Muscle of arm (tissue), 1 donor: ENCODE measurements at regions not wholly inside any gene's neighbourhood (a gene's known extent, or its start where the extent isn't known, plus 50 kb on each side); places are given as distances from the start of the nearest gene placed in this dataset.

Experiments
- DNase-seq: peaks from one replicate; pipeline ENCODE4 v3.0.0-alpha.2; 2013

DNA sequence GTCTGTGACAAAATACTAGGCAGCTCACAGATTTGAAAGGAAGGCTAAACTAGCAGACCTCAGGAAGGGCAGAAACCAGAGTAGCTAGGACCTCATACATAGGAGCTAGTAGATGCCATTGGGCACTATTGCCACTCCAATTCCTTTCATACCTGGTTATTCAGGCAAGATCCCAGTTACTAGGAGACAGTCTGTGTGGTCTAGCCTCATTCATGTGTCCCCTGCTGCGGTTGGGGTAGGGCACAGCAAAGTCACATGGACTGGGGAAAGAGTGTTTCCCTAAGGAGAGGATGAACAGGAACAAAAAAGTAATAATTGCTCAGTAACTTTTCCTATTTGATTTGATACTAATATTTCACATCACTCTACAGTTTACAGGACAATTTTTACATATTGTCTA lies 204.6 kb upstream of the HEY2 start:
- no peak for DNase-seq

DNA sequence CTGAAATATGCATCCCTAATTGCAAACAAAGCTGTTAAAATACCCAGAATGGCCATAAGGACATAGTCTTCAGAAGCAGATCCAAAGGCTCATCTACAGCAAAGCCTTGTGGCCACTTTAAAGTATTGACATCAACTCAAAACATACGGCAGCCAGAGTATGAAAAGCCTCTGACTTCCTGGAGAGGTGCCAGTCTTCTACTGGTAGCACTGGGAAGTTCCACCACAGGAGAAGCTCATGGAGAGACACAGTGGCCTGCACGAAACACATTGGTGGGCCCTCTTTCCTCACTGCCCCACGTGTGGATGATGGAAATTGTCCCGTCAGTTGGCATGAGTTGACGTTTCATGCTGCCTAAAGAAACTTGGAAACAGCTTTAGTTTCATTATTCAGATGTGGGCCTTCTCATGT lies 202.6 kb upstream of the HEY2 start:
- no peak for DNase-seq

DNA sequence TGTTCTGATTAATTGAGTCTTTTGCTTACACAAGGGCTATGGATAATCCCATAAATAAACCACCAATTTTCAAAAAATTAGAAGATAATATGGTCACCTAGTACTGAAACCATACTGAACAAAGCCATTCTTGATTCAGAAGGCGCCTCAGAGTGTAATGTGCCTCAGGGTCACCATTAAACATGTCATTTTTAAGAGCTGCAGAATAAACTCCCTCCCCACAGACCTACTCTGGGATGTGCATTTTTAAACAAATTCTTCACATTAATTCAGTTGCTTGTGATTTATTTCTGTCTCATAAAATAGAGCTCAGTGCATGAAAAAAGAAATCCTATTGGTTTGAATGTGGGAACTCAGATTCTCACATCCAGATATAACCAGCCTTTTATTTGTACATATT lies 202.1 kb upstream of the HEY2 start:
- DNase-seq, result no peak

DNA sequence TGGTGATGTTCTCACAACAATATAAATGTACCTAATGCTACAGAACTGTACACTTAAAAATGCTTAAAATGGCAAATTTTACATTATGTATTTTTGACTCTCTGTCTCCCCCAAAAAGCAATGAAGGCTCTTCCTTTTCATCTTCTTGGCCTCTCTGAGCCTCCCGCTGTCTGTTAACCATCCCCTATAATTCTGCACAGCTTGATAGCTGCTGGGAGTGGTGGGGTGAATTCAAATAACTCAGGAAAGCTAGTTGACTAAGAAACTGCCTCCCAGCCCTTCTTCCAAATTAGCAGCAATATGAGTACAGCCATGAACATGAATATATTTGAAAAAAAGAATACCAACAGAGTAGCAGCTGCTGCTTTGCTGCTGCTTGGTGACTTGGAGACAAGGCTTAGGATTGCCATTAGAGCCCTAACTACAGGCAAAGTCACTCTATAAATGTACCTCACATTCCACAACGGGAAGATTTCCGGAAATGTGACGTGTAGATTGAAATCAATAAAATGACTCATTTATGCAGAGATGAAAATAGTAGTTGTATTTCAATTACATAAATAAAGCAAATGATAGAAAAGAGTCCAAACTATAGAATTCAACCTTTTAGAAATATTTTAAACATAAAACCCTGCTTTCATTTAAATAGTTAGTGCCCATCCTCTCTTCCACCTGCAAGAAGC lies 200.1 kb upstream of the HEY2 start:
- no peak for DNase-seq

DNA sequence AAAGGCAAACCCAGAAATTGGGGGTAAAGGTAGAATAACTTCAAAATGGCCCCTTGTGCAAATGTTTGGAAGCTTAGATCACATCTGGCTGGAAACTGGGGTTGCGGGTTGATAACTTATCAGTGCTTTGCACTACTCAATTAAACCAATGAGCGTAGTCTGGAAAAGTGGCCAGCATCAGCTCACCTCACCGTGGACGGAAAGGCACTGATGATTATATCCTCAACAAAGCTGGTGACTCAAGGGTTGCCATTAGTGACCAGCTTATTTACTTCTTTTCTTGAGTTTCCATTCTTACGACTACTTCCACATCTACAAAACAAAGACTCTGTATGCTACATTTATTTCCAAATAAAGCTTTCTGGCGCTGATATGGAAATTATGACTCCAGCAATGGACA lies 198.5 kb upstream of the HEY2 start:
- DNase-seq, result no peak

DNA sequence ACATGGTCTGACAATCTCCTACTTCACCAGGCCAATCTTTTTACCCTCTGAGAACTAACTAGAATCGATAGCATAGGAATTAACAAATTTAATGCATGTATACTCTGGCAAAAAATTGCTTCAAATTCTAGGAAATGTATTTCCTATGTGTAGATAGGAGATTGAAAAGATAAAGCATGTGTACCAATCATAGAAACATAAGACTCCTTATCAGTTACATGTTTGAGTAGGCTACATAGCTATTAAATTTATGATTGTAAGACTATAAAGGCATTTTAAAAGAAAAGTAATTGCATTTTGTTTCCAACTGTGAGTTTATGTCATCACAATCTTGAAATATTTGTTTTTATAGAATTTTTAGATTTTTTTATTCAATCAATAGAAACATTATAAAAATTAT lies 196.6 kb upstream of the HEY2 start:
- DNase-seq, result no peak

DNA sequence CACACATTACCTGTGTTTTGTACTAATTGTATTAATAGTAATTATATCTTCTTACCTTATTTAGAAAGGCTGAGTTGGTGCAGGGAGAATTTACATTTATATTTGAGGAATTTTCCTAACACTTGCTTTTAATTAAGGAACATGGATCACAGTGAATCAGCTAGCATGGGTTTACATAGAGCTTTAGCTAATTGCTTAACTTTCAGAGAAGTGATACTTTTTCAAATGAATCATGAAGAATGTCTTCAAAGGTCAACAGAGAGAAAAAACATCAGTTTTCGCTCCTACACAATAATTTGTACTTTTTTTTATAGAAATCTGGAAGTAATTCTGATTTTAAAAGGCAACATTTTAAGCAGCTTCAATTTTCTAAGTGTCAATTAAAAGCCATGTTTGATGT lies 195.0 kb upstream of the HEY2 start:
- DNase-seq, result no peak

DNA sequence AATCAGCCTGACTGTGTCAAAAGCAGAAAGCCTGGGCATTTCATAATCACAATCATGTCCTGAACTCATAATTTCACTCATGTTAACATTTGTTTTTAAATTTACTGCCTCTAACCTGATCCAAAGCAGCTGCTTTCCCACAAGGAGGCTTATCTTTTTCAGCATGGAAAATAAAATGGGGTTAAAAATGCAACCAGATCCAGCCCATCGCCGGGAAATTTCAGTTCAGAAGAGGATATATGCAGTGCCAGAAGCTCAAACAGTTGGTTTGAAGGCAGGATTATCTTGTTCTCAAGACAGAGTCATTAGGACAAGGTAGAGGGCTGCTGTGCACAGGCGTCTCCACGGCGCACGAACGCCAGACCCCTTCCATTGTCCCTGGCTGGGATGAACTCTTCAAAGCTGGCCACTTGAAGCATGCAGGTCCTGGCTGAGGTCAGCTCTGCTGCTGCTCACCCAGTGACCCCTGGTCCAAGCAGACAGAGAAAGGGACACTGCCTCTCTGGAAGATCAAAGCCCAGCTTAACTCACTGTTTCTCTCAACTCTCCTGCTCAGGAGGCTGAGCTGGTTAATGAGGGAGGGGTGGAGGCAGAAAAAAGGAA lies 191.1 kb upstream of the HEY2 start:
- no peak for DNase-seq

DNA sequence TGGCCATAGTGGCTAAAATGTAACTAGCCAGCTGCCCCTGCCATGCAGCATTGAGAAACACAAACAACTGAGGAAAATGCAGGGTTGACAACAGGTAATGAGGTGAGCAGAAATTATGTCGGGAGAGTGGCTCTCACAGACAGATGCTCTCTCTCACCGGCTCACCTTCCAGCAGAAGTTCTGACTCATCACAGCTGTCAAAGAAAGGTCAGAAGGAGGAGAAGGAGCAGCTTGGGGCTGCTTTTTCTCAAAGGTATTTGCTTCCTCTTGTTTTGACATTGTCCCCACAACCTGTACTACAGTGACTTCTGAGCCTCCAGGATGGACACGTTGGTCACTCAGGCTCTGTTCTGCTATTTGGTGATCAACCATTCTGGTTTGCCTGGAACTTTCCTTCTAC lies 190.5 kb upstream of the HEY2 start:
- no peak for DNase-seq

DNA sequence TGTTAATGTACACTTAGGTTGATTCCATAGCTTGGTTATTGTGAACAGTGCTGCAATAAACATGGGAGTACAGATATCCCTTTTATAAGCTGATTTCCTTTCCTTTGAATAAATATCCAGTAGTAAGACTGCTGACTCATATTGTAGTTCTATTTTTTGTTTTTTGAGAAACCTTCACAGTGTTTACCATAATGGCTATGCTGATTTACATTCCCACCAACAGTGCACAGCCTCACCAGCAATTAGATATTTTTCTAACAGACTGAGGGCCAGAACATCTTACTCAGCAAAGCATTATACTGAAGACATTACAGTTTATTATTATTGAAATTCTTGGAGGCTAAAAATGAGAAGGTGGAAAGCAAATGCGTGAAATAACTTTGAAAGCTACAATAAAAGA lies 187.3 kb upstream of the HEY2 start:
- no peak for DNase-seq

DNA sequence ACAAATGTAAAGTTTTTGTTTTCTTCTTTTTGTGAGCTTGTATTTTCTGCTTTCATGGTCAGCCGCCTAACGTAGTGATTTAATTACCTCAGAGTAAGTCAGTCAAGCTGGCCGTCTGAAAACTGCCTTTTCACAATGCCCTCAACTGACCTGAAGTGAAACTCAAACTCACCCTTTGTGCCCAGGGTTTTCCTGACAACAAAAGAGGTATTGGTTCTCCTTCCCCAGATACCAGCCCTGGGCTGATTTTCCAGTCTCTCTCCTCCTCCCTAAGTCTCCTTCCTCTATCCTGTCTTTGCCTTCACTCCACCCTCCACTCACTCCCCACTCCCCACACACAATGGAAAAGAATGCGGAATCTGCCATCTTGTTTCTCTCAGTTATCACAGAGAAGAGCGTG lies 184.5 kb upstream of the HEY2 start:
- no peak for DNase-seq

DNA sequence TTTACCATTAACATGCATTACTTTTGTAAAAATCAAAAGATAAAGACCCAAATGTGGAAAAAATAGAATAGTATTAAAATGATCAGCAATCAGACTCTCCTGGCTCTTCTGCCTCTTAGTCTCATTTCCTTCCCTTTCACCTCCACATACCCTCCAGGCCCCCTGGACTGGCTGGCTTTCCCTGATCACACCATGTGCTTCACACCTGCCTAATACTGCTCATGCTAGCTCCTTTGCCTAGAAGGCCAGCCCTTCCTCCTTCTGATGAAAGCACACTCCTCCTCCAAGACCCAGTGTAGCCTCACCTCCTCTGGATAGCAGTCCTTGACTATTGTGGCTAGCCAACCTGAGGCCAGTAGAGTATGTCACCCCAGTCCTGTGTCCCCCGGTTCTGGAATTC lies 182.0 kb upstream of the HEY2 start:
- DNase-seq, result no peak

DNA sequence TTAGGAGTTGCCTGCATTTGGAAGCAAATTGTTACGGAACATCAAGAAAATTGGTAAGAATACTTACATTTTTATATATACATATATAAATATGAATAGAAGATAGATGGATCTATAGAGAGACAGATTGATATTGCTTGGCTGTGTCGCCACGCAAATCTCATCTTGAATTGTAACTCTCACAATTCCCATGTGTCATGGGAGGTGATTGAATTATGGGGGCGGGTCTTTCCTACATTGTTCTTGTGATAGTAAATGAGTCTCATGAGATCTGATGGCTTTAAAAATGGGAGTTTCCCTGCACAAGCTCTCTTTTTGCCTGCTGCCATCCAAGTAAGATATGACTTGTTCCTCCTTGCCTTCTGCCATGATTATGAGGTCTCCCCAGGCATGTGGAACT lies 180.8 kb upstream of the HEY2 start:
- no peak for DNase-seq

DNA sequence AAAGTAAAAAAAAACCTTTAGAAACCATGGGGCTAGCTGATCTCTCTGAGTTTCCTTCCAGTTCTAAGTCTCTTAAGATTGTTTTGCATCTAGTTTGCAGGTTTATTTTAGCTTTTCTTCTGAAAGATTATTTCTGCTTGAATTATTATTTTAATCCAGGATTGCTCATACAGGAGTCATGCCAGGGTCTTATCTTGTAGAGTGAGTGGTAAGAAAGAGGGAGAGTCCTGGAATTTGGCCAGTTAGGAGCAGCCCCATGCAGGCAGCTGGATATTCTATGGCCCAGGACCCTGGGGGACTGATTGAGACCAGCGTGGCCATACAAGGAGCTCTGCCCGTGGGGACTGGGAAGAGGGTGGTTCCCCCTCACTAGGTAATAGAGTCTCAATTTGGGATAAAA lies 178.9 kb upstream of the HEY2 start:
- DNase-seq, result no peak

DNA sequence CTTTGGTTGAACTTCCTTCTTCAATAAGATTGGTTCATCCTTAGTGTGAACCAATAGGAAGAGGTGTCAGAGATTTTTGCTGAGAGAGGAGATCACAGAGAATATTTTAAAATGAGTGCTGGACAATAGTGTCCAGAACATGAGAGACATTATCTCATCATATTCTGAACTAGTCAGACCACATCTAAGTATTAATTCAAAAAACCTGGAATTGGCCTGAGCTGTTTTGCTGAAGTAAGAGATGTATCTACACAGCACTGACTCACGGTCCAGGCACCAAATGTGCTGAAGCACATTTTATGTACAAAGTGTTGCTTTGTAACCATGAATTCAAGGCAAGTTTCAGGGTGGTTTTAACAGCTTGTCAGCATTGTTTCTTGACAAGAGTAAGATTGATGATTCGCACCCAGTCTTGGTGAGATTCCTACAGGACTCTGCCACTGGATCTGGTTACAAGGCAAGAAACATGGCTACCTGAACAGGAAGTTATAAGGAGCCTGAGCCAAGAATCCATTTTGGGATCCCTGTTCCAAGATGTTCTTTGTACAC lies 178.2 kb upstream of the HEY2 start:
- DNase-seq, result no peak

DNA sequence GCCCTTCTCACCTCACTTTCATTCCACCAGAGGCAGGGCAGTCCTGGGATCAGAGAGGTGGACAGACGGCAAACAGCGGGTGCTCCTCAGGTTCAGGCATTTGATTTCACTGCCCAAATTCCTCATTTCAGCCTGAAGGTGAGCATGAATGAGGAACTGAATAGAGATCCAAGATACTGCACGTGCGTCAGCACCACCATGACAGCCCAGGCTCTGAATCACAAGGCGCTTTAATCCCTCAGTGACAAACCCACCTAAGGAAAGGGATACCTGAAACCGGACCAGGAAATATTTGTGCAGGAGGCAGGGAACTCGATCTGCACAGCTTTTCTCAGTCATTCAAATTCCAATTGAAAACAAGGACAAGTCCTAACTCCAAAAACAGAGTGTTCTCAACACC lies 174.8 kb upstream of the HEY2 start:
- no peak for DNase-seq

DNA sequence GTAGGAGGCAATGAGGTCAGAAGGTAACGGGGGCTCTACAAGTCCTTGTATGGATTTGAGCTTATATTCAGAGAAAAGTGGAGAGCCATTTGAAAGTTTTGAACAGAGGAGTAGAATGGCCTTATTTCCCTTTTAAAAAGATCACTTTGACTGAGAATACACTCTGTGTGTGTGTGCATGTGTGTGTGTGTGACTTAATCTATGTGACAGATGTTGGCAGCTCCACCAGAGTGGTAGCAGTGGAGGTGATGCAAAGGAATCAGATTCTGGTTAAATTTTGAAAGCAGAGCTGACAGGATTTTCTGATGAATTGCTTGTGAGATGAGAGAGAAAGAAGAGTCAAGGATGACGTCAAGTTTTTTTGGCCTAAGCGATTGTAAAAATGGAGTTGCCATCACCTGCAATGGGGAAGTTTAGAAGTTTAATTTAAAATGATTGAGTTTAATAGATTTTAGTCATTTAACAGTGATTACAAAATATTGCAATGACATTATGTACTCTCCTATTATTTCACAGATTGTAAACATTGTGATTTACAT lies 172.2 kb upstream of the HEY2 start:
- no peak for DNase-seq

DNA sequence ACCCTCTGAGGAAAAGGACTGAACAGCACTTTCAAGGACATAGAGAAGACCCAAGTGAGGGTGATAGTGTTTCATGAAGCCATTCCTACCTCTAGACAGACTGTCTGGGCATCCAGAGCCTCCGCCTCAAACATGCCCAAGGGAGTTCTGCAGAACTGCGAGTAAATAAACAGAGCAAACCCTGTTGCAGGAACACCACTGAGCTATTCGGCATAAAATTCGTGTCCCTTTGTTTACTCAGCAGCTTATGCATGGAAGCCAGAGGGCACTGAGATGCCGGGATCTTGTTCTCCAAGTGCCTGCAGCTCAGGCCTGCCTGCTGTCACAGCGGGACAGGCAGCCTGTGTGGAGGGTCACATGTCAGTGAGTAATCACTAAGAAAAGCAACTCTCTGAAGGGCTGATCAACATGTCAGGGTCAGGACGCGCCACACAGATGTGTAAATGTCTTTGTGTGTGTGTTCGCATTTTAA lies 164.9 kb upstream of the HEY2 start:
- no peak for DNase-seq

DNA sequence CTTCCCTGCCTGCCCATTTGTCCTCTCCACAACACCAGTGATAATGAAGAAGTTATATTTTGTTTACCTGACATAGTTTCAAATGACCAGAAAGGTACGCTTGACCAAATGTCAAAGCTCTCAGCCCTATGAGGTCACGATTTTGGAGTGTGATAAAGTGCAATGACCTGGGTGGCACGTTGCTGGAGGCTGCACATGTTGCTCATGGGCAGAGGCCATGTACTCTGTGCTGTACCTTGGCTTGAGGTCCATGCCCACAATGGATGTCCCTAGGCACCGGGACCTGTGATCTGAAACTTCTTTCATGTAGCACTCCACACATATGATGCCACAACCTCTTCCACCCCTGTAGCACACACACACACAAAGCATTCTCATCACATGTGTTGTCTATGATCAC lies 164.0 kb upstream of the HEY2 start:
- no peak for DNase-seq

DNA sequence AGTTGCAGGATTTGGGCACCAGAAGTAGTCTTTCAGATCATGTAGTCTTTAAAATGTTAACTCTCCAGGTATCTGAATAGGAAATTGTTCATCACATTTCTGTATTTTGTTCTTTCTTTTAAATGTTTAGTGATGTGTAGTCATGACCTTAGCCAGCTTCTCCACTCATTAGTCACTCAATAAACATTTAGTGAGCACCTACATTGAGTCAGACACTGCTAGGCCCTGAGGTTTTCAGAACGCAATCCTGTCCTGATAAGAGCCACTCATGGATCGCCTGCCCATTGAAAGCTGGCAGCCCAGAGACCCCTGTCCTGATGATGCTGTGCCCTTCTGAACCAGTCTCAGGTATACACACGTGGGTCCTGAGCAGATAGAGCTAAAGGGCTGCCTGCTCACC lies 163.4 kb upstream of the HEY2 start:
- DNase-seq, result no peak

DNA sequence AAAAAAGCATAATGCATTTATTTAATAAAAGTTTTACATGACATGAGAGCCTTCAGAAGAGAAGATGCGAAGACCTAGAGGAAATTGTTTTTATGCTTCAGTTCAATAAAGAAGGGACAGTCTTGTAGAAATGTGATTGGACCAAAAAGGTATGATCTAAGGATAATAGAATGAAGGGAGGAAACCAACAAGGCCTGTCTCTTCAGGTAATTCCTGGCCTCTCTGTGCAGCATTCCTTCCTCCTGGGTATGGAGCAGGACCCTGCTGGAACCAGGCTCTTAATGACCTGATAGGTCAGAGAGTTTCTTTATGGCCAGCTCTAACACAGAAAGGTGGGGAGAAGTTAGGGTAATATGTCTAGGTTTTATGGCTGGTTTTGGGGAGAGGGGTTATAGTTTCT lies 162.8 kb upstream of the HEY2 start:
- DNase-seq, result no peak

DNA sequence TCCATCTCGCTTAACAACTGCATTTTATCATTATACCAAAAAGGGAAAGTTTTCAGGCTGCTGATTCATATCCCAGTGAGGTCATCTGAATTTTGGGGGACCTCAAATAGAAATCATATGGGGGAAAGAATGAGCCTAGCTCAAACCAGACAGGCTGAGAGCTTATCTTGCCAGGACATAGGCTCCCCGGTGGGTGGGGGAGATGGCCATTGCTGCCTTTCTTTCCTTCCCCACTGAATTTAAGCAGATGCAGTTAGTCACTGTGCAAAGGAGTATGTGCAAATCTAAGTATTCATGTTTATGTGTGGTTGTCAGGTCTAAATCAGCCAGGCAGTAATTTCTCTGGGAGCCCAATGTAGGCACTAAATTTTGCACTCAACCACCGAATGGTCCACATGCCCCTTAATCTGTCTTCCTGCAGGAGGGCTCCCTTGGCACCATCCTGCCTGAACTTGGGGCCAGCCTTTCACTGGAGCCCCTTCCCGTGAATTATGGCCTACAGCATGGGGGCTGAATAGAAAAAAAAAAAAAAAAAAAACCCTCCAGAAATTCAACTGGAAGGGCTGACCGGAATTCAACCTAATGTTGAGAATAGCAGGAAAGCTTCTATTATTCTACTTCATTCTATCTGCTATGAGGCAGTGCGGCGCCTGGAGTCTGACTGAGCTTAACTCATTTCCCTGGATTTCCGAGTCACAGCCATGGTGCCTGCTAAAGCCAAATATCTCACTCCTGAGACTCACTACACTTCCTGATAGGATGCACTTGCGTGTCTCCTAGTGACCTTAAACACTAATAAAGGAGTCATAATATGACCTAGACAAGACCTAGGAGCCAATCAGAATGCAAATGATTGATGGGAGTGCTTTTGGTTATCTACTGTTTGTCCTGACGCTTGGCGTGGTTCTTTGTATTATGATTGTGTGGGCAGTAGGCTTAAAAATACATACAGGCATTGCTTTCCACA lies 161.5 kb upstream of the HEY2 start:
- DNase-seq, result no peak
